OCI-LY7 (cell line): ENCODE measurements at regions not wholly inside any gene's neighbourhood (a gene's known extent, or its start where the extent isn't known, plus 50 kb on each side); places are given as distances from the start of the nearest gene placed in this dataset.

Experiments used
- BruUV-seq: library from RNA; stranded (reverse); fragments of 400-500 nt; replicated peaks from 2 replicates; lab custom pipeline; 2021; lab: Mats Ljungman, UMichigan
- CTCF ChIA-PET: fragments of 300-600 bp; sonication (Branson Sonifier 250); formaldehyde crosslinking; loops from one replicate; lab custom pipeline; 2022; ENCODE audit warnings: antibody characterized with exemption; ENCODE audit not compliant: unreplicated experiment; lab: Charles Lee
- POLR2A ChIA-PET: fragments of 300-600 bp; sonication (Branson Sonifier 250); formaldehyde crosslinking; loops from one replicate; lab custom pipeline; 2022; ENCODE audit warnings: antibody characterized with exemption; lab: Charles Lee
- DNase-seq: peaks from one replicate; pipeline ENCODE4 v3.0.0-alpha.2; 2015; ENCODE audit warnings: low spot score
- H2AFZ ChIP-seq: fragments of 200-600 bp; sonication (generic), shearing (Covaris generic); 2 replicates; pipeline ENCODE4 v1.6.1; 2014; ENCODE audit warnings: mild to moderate bottlenecking, antibody characterized with exemption, low read length, moderate library complexity
- H3K27ac ChIP-seq: fragments of 200-600 bp; sonication (generic); 2 replicates; pipeline ENCODE4 v1.5.1; 2014; ENCODE audit warnings: mixed run types, low read depth, mild to moderate bottlenecking, moderate library complexity, low read length, inconsistent platforms; ENCODE audit not compliant: poor library complexity, severe bottlenecking
- H3K36me3 ChIP-seq: fragments of 200-600 bp; sonication (generic); 2 replicates; pipeline ENCODE4 v1.6.1; 2014; ENCODE audit warnings: mild to moderate bottlenecking, antibody characterized with exemption, low read length, moderate library complexity, mixed read lengths; ENCODE audit not compliant: insufficient read depth
- H3K4me1 ChIP-seq: fragments of 200-600 bp; sonication (generic); 2 replicates; pipeline ENCODE4 v1.5.1; 2014; ENCODE audit warnings: mild to moderate bottlenecking, low read length; ENCODE audit not compliant: insufficient read depth, poor library complexity, severe bottlenecking
- H3K4me2 ChIP-seq: fragments of 200-600 bp; sonication (generic); 2 replicates; pipeline ENCODE4 v1.6.1; 2014; ENCODE audit warnings: mild to moderate bottlenecking, low read length
- H3K4me3 ChIP-seq: fragments of 200-600 bp; sonication (generic); 2 replicates; pipeline ENCODE4 v1.5.1; 2014; ENCODE audit warnings: mild to moderate bottlenecking, low read depth, low read length; ENCODE audit not compliant: poor library complexity, severe bottlenecking
- H3K79me2 ChIP-seq: fragments of 200-600 bp; sonication (generic); 2 replicates; pipeline ENCODE4 v1.6.1; 2016; ENCODE audit warnings: low read depth, mild to moderate bottlenecking, low read length, moderate library complexity, mixed read lengths; ENCODE audit not compliant: insufficient read depth
- H3K9me2 ChIP-seq: fragments of 200-600 bp; sonication (generic); 2 replicates; pipeline ENCODE4 v1.6.1; 2016; ENCODE audit warnings: mild to moderate bottlenecking, low read length, mixed read lengths; ENCODE audit not compliant: insufficient read depth
- H3K9me3 ChIP-seq: fragments of 200-600 bp; sonication (generic); 2 replicates; pipeline ENCODE4 v1.6.1; 2014; ENCODE audit warnings: mild to moderate bottlenecking, mixed run types, low read length, mixed read lengths
- H4K20me1 ChIP-seq: fragments of 200-600 bp; sonication (generic); 2 replicates; pipeline ENCODE4 v1.6.1; 2014; ENCODE audit warnings: mild to moderate bottlenecking, antibody characterized with exemption, low read length, moderate library complexity, mixed read lengths; ENCODE audit not compliant: insufficient read depth
- CTCF ChIP-seq: fragments of 200-600 bp; sonication (generic); conservative IDR thresholded peaks from 2 replicates; pipeline ENCODE4 v1.5.1; 2014; ENCODE audit warnings: mild to moderate bottlenecking, antibody characterized with exemption, low read length, moderate library complexity, mixed read lengths
- EZH2phosphoT487 ChIP-seq: fragments of 200-600 bp; sonication (generic); IDR thresholded peaks from 2 replicates; pipeline ENCODE4 v1.6.1; 2018; ENCODE audit warnings: low read depth, borderline replicate concordance, mild to moderate bottlenecking, mixed run types, antibody characterized with exemption, low read length, moderate library complexity, mixed read lengths
- intact Hi-C: fragments of 100-400 bp; cut with micrococcal nuclease; formaldehyde crosslinking; loops from one replicate; pipeline ENCODE4 v1.10.0; 2022; ENCODE audit not compliant: unreplicated experiment

GRCh38 chrX:5100004-5100403, 1128.7 kb downstream of the NLGN4X start:
- ChIA-PET CTCF (no interaction called here), POLR2A (interaction anchor here (0.6 kb wide), 1 partner anchor 520 kb away, joined by 3 read pairs; no protein-coding TSS in a partner anchor)
- intact Hi-C loops: no loop called here
- H3K4me3 ChIP-seq: no peak overlapping the region
- no peaks in the 10 kb centered on the region for H4K20me1 ChIP-seq
- no peaks in the 10 kb centered on the region for H3K9me3 ChIP-seq
- no peak overlapping the region for H2AFZ ChIP-seq
- no peaks in the 10 kb centered on the region for H3K79me2 ChIP-seq
- H3K9me2 ChIP-seq: no peaks in the 10 kb centered on the region
- no TSS peak for BruUV-seq
- TF ChIP-seq CTCF (no peak), EZH2phosphoT487 (no peak)
- H3K4me1 ChIP-seq: no peaks in the 10 kb centered on the region
- H3K27ac ChIP-seq: no peak overlapping the region
- no peaks in the 10 kb centered on the region for H3K36me3 ChIP-seq
- DNase-seq: no peak
- no peak overlapping the region for H3K4me2 ChIP-seq

GRCh38 chrX:5086388-5086787, 1142.3 kb downstream of the NLGN4X start:
- Histone ChIP-seq H3K9me3 (no peaks in the 10 kb centered on the region), H3K79me2 (no peaks in the 10 kb centered on the region), H4K20me1 (no peaks in the 10 kb centered on the region), H2AFZ (no peak overlapping the region), H3K4me1 (no peaks in the 10 kb centered on the region), H3K36me3 (no peaks in the 10 kb centered on the region), H3K27ac (no peak overlapping the region), H3K4me3 (no peak overlapping the region), H3K9me2 (no peaks in the 10 kb centered on the region), H3K4me2 (no peak overlapping the region)
- TF ChIP-seq EZH2phosphoT487: no peak
- no peak for TF ChIP-seq CTCF
- no TSS peak for BruUV-seq
- ChIA-PET CTCF (no interaction called here), POLR2A (interaction anchor here (1.6 kb wide), 1 partner anchor 13 kb away, joined by 5 read pairs; no protein-coding TSS in a partner anchor)
- intact Hi-C loops: no loop called here
- DNase-seq: no peak

- H3K9me3 ChIP-seq: no peaks in the 10 kb centered on the region
- H4K20me1 ChIP-seq: no peaks in the 10 kb centered on the region
- no peaks in the 10 kb centered on the region for H3K36me3 ChIP-seq
- POLR2A ChIA-PET: no interaction called here
- CTCF ChIA-PET: no interaction called here
- H3K4me1 ChIP-seq: no peaks in the 10 kb centered on the region
- H3K4me2 ChIP-seq: no peak overlapping the region
- no peak overlapping the region for H2AFZ ChIP-seq
- H3K27ac ChIP-seq: no peak overlapping the region
- TF ChIP-seq EZH2phosphoT487 (no peak), CTCF (no peak)
- no peak for DNase-seq
- BruUV-seq: no TSS peak
- no peak overlapping the region for H3K4me3 ChIP-seq
- H3K9me2 ChIP-seq: no peaks in the 10 kb centered on the region
- intact Hi-C loops: no loop called here
- no peaks in the 10 kb centered on the region for H3K79me2 ChIP-seq
Observed at GRCh38 chrX:5084279-5084678, 1144.4 kb downstream of the NLGN4X start.
